Neural progenitor cell (in vitro differentiated cells): ENCODE measurements at regions not wholly inside any gene's neighbourhood (a gene's known extent, or its start where the extent isn't known, plus 50 kb on each side); places are given as distances from the start of the nearest gene placed in this dataset.

Source experiments
- EZH2 ChIP-seq: fragments of 200-600 bp; sonication (generic); IDR thresholded peaks from 2 replicates; pipeline ENCODE4 v1.6.1; 2017; ENCODE audit warnings: antibody characterized with exemption, mild to moderate bottlenecking, moderate library complexity
- EZH2phosphoT487 ChIP-seq: fragments of 200-600 bp; sonication (generic); IDR thresholded peaks from 2 replicates; pipeline ENCODE4 v1.6.1; 2017; ENCODE audit warnings: antibody characterized with exemption

DNA sequence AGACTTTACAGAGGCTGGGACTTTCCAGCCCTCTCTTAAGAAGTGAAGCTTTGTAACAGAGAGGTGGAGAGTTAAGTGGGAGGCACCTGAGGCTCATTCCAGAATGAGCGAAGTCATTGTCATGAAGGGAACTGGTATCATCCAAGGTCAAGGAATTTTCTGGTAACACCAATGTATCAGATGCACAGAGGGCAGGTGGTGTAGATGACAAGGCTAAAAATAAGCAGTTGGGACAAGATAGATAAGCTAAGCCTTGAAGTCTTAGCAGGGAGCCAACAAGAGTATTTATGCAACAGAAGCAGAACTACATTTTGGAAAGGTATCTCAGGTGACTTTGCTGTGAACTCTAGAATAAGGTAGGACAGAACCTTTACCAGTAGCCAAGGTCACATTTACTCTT, 257.0 kb upstream of the AUTS2 start:
- TF ChIP-seq EZH2 (no peak), EZH2phosphoT487 (no peak)
